ENCODE measurements at regions not wholly inside any gene's neighbourhood (a gene's known extent, or its start where the extent isn't known, plus 50 kb on each side); places are given as distances from the start of the nearest gene placed in this dataset.

DNA sequence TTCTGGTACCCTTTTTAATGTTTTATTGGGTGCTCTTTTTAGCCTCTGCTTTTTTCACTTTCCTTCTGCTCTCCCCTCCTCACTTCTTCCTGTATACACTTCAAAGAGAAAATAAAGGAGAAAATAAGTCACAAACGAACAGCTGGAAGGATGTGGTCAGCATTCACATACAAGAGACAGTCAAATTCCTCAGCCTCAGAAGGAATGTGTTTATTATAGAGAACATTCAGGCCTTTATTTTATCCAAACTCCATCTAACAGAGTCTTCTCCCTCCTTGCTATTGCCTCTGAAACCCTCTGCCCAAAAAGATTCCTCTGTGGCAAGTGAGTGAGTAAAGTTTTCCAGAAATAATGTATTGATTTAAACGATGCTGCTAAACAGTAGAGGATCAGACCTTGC, 490.4 kb downstream of the FRK start:
- H4K20me1 ChIP-seq (replicated peaks; ENCODE audit: control insufficient read depth, extremely low read depth, insufficient read depth, low read length) = no peaks in the 10 kb centered on the region
- ChIA-PET CTCF (no interaction called here), POLR2A (no interaction called here)
- H3K9ac ChIP-seq (replicated peaks; ENCODE audit: extremely low read depth, insufficient read depth, low read length) = no peak overlapping the region
- TF ChIP-seq MYC (IDR thresholded peaks at IDR 0.05; ENCODE audit: low read depth, low read length) (no peak), POLR2AphosphoS5 (IDR thresholded peaks at IDR 0.05; ENCODE audit: insufficient read depth, low read depth, low read length) (no peak), POLR2A (IDR thresholded peaks at IDR 0.05; ENCODE audit: low read depth, low read length) (no peak), FOS (IDR thresholded peaks at IDR 0.05; ENCODE audit: borderline replicate concordance, insufficient read depth, low read length) (no peak), GATA2 (IDR thresholded peaks at IDR 0.05; ENCODE audit: insufficient read depth, insufficient read length, low read depth, low read length) (no peak), JUN (IDR thresholded peaks at IDR 0.05; ENCODE audit: borderline replicate concordance, insufficient read depth, insufficient read length, low read depth) (no peak), EZH2 (IDR thresholded peaks at IDR 0.05; ENCODE audit: borderline replicate concordance, low read depth, low read length, severe bottlenecking) (no peak)
- TF ChIP-seq, protein P1, sequence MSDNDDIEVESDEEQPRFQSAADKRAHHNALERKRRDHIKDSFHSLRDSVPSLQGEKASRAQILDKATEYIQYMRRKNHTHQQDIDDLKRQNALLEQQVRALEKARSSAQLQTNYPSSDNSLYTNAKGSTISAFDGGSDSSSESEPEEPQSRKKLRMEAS (IDR thresholded peaks at IDR 0.05; ENCODE audit: insufficient read depth, insufficient read length) = no peak
- TF ChIP-seq, protein P2, sequence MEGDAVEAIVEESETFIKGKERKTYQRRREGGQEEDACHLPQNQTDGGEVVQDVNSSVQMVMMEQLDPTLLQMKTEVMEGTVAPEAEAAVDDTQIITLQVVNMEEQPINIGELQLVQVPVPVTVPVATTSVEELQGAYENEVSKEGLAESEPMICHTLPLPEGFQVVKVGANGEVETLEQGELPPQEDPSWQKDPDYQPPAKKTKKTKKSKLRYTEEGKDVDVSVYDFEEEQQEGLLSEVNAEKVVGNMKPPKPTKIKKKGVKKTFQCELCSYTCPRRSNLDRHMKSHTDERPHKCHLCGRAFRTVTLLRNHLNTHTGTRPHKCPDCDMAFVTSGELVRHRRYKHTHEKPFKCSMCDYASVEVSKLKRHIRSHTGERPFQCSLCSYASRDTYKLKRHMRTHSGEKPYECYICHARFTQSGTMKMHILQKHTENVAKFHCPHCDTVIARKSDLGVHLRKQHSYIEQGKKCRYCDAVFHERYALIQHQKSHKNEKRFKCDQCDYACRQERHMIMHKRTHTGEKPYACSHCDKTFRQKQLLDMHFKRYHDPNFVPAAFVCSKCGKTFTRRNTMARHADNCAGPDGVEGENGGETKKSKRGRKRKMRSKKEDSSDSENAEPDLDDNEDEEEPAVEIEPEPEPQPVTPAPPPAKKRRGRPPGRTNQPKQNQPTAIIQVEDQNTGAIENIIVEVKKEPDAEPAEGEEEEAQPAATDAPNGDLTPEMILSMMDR (IDR thresholded peaks at IDR 0.05; ENCODE audit: extremely low read depth in 1 of 2, insufficient read depth in 1 of 2, low read depth in 1 of 2, low read length in 2 of 2) = no peak
- dilution Hi-C loops (cut with MboI; ENCODE audit: extremely low pct_ligation_motif_present, low sequenced_read_pairs) (no loop called here), intact Hi-C loops (cut with micrococcal nuclease) (no loop called here)
- H3K9me3 ChIP-seq (replicated peaks; ENCODE audit: control insufficient read depth, insufficient read depth, low read length) = peaks cover 2% of the 10 kb centered on the region
- no peaks in the 10 kb centered on the region for H3K4me1 ChIP-seq (ENCODE audit: control insufficient read depth, extremely low read depth, insufficient read depth, low read length)
- H3K4me3 ChIP-seq (replicated peaks in 1 of 3; ENCODE audit: insufficient read depth in 1 of 3, low read depth in 1 of 3, low read length in 3 of 3) = no peak overlapping the region
- no peak overlapping the region for H2AFZ ChIP-seq (ENCODE audit: low read depth, low read length)
- no peaks in the 10 kb centered on the region for H3K27me3 ChIP-seq (ENCODE audit: control insufficient read depth in 2 of 2, insufficient read depth in 2 of 2, low read length in 2 of 2)
- H3K27ac ChIP-seq (ENCODE audit: insufficient read depth, low read depth, low read length) = no peak overlapping the region
- no peak overlapping the region for H3K4me2 ChIP-seq (ENCODE audit: insufficient read depth, low read length)
- FAIRE-seq (no peak), DNase-seq (ENCODE audit: low read depth, low spot score) (no peak)
- no peaks in the 10 kb centered on the region for H3K9me1 ChIP-seq (replicated peaks; ENCODE audit: control insufficient read depth, extremely low read depth, insufficient read depth, low read length)
- no peaks in the 10 kb centered on the region for H3K36me3 ChIP-seq (ENCODE audit: control insufficient read depth in 2 of 2, extremely low read depth in 1 of 2, insufficient read depth in 2 of 2, low read length in 2 of 2)
- BruUV-seq (replicated peaks) = no TSS peak
- H3K79me2 ChIP-seq (ENCODE audit: control insufficient read depth, insufficient read depth, low read length) = no peaks in the 10 kb centered on the region
